ENCODE measurements at regions not wholly inside any gene's neighbourhood (a gene's known extent, or its start where the extent isn't known, plus 50 kb on each side); places are given as distances from the start of the nearest gene placed in this dataset.

DNA sequence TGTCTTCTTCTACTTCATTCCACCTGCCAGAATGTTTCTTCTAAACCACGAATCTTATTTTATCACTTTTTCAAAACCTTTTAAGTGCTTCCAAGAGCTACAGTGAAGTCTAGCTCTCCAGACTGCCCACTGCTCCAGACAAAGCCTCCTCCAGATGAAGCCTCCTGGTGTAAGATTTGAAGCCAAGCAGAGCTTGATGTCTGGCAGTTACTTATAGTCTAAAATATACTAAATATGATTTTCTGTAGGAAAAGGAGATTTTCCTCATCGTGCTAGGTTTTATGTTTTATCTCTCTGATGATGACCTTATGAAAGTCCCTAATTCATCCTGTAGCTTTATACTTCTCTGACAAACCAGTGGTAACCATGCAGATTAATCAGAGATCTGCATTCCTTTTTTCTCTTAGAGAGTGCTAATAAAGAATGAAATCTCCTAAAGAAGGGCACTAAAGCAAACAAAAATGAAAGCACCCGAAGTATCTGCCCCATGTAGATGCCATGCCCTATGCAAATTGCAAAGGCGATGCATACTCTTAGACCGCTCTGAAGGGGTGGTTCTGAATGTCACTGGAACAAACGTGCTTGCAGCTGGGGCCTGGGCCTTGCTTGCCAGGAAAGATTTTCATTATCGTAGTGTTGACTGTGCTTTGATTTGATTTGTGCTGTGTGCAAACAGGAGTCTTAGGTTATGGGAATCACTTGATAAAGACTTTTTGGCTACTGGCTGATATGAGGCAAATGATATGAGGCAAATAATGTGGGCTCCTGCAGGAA lies 314.2 kb downstream of the PID1 start:
- TF ChIP-seq EP300 (IDR thresholded peaks at IDR 0.05) (no peak), POLR2A (IDR thresholded peaks at IDR 0.05; ENCODE audit: low read depth) (no peak), POLR2AphosphoS5 (IDR thresholded peaks at IDR 0.05) (no peak)
- TF ChIP-seq, protein P1, sequence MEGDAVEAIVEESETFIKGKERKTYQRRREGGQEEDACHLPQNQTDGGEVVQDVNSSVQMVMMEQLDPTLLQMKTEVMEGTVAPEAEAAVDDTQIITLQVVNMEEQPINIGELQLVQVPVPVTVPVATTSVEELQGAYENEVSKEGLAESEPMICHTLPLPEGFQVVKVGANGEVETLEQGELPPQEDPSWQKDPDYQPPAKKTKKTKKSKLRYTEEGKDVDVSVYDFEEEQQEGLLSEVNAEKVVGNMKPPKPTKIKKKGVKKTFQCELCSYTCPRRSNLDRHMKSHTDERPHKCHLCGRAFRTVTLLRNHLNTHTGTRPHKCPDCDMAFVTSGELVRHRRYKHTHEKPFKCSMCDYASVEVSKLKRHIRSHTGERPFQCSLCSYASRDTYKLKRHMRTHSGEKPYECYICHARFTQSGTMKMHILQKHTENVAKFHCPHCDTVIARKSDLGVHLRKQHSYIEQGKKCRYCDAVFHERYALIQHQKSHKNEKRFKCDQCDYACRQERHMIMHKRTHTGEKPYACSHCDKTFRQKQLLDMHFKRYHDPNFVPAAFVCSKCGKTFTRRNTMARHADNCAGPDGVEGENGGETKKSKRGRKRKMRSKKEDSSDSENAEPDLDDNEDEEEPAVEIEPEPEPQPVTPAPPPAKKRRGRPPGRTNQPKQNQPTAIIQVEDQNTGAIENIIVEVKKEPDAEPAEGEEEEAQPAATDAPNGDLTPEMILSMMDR (IDR thresholded peaks at IDR 0.05) = no peak
- H3K4me1 ChIP-seq = no peaks in the 10 kb centered on the region
- H3K4me3 ChIP-seq = no peak overlapping the region
- H3K36me3 ChIP-seq = no peaks in the 10 kb centered on the region
- intact Hi-C loops (cut with DNase I) = no loop called here
- no peaks in the 10 kb centered on the region for H3K27me3 ChIP-seq
- H3K9me3 ChIP-seq = no peaks in the 10 kb centered on the region
- WGBS = 72% methylated on average over 7 of the region's 7 CpGs
- DNase-seq (ENCODE audit: extremely low spot score) = no peak
- no peak overlapping the region for H3K27ac ChIP-seq (replicated peaks in 1 of 4)

DNA sequence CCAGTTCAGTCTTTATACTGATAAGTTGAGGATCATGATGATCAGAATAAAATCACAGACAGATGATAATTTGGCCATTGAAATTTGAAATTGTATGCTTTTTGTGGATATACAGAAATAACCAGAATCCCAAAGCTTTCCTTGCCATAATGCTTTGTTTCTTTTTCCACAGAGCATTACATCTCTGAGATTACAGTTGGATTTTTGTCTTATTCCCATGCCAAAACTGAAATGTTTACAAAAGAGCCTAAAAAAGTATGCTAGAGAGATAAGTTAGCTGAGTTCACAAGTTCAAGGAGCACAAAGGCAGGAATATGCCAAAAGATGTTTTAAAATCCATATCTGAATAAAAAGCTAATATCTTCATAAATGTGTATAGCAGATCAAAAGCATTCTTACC lies 321.3 kb downstream of the PID1 start:
- Histone ChIP-seq H3K27ac (replicated peaks in 1 of 4) (no peak overlapping the region), H3K27me3 (no peaks in the 10 kb centered on the region), H3K9me3 (no peaks in the 10 kb centered on the region), H3K4me1 (no peaks in the 10 kb centered on the region), H3K36me3 (no peaks in the 10 kb centered on the region), H3K4me3 (no peak overlapping the region)
- no peak for DNase-seq (ENCODE audit: extremely low spot score)
- intact Hi-C loops (cut with DNase I) = no loop called here
- TF ChIP-seq, protein P1 (IDR thresholded peaks at IDR 0.05) = no peak
- TF ChIP-seq POLR2AphosphoS5 (IDR thresholded peaks at IDR 0.05) (no peak), POLR2A (IDR thresholded peaks at IDR 0.05; ENCODE audit: low read depth) (no peak), EP300 (IDR thresholded peaks at IDR 0.05) (no peak)

DNA sequence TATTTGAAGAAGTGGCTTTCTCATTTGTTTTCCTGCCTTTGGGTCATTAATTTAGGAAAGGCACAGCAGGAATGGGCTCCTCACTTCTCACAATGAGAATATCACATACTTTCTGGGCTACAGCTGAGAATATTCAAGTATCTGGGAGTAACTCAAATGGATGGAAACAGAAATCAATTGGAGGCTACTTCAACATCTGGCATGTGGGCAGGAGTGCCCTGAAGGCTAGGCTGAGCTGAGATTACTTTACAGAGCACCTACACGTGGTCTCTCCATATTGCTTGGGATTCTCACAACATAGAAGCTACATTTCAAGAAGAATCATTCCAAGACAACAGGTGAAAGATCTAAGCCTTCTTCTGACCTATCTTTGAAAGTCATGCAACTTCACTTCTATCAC lies 325.4 kb downstream of the PID1 start:
- Histone ChIP-seq H3K9me3 (no peaks in the 10 kb centered on the region), H3K36me3 (no peaks in the 10 kb centered on the region), H3K27ac (replicated peaks in 1 of 4) (no peak overlapping the region), H3K27me3 (no peaks in the 10 kb centered on the region), H3K4me3 (no peak overlapping the region), H3K4me1 (no peaks in the 10 kb centered on the region)
- TF ChIP-seq, protein P1 (IDR thresholded peaks at IDR 0.05) = no peak
- TF ChIP-seq EP300 (IDR thresholded peaks at IDR 0.05) = no peak
- TF ChIP-seq POLR2AphosphoS5 (IDR thresholded peaks at IDR 0.05) = no peak
- TF ChIP-seq POLR2A (IDR thresholded peaks at IDR 0.05; ENCODE audit: low read depth) = no peak
- 84% methylated on average over 1 of the region's 1 CpG for WGBS
- intact Hi-C loops (cut with DNase I) = no loop called here
- peak; percentile 14 for DNase-seq (ENCODE audit: extremely low spot score)

DNA sequence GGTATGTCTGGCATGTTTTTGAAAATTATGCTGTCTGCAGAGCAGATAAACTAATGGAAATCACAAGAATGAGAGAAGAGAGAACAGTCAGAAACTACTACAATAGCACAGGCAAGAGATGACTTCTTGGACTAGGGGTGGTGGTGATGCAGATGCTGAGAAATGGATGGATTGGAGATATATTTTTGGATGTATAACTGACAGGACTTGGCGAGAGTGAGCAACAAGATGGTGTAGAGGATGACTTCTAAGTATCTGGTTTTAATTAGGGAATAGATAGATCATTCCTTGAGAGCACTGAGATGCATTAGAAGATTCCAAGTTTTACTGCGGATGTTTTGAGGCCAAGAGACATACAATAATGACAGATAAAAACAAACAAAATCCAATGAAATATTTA lies 328.2 kb downstream of the PID1 start:
- no peak for TF ChIP-seq POLR2A (IDR thresholded peaks at IDR 0.05; ENCODE audit: low read depth)
- TF ChIP-seq POLR2AphosphoS5 (IDR thresholded peaks at IDR 0.05) = no peak
- no peak for TF ChIP-seq EP300 (IDR thresholded peaks at IDR 0.05)
- TF ChIP-seq, protein P1 (IDR thresholded peaks at IDR 0.05) = no peak
- 60% methylated on average over 2 of the region's 2 CpGs for WGBS
- H3K27ac ChIP-seq (replicated peaks in 1 of 4) = no peak overlapping the region
- H3K27me3 ChIP-seq = no peaks in the 10 kb centered on the region
- H3K4me3 ChIP-seq = no peak overlapping the region
- intact Hi-C loops (cut with DNase I) = no loop called here
- DNase-seq (ENCODE audit: extremely low spot score) = no peak
- H3K9me3 ChIP-seq = no peaks in the 10 kb centered on the region
- H3K4me1 ChIP-seq = peaks cover 0 to 7% (median 0%) of the 10 kb centered on the region in 4 donors
- no peaks in the 10 kb centered on the region for H3K36me3 ChIP-seq

DNA sequence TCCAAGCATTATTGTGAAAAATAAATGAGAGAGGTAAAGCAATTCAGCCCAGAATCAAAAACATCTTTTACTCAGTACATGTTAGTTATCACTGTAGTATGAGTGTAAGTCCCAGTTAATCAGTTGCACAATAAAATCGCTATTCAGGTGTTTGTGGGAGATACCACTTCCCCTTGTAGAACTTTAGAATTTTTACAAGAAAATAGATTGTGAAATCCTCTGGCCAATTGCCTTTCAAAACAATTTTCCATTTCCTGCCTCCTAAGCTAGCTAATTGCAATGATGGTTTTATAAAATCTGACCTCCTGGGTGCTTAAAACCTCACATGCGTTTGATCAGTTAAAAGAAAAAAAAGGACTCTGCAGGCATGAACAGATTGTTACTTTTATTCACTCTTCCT lies 332.5 kb downstream of the PID1 start:
- DNase-seq (ENCODE audit: extremely low spot score) = no peak
- Histone ChIP-seq H3K27ac (replicated peaks in 1 of 4) (no peak overlapping the region), H3K4me1 (peaks cover 0 to 7% (median 0%) of the 10 kb centered on the region in 4 donors), H3K9me3 (peaks cover 0 to 6% (median 2%) of the 10 kb centered on the region in 4 donors), H3K36me3 (no peaks in the 10 kb centered on the region), H3K4me3 (no peak overlapping the region), H3K27me3 (no peaks in the 10 kb centered on the region)
- WGBS = 59% methylated on average over 2 of the region's 2 CpGs
- intact Hi-C loops (cut with DNase I) = no loop called here
- TF ChIP-seq, protein P1 (IDR thresholded peaks at IDR 0.05) = no peak
- TF ChIP-seq EP300 (IDR thresholded peaks at IDR 0.05) (no peak), POLR2A (IDR thresholded peaks at IDR 0.05; ENCODE audit: low read depth) (no peak), POLR2AphosphoS5 (IDR thresholded peaks at IDR 0.05) (no peak)
